ENCODE measurements at regions not wholly inside any gene's neighbourhood (a gene's known extent, or its start where the extent isn't known, plus 50 kb on each side); places are given as distances from the start of the nearest gene placed in this dataset.

DNA sequence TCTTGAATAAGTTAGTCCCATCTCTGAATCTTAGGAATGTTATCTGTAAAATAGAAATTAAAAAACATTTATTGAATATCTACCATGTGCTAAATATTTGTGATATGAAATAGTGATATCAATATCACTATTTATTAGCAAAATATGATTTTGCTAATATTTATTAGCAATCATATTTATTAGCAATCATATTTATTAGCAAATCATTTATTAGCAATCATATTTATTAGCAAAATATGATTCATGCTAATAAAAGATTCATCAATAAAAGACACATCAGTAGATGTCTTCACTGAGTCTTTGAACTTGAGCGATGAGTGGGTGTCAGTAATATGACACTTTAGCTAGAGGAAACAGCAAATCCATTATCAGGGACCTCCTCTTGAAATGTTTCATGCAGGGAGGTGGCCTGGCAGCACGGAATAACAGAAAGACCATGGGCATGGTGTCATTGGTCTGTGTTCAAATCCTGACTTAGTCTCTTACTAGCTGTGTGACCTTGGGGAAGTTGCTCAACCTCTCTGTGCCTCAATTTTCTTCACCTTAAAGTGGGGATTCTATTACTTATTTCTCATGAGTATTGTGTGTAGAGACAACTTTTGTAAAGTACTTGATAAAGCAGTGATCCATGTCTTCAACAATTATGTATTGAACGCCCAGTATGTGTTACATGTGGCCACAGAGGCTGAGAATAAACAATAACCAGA lies 456.2 kb upstream of the MEX3C start:
- ATAC-seq = no peak
- BruUV-seq (replicated peaks) = no TSS peak
- intact Hi-C loops (cut with micrococcal nuclease) = no loop called here

GRCh38 chr18:51654488-51655326 lies 457.2 kb upstream of the MEX3C start:
- no peaks in the 10 kb centered on the region for H3K9me2 ChIP-seq (replicated peaks; ENCODE audit: low read length)
- BruUV-seq (replicated peaks) = no TSS peak
- H3K9me3 ChIP-seq (ENCODE audit: low read length) = no peaks in the 10 kb centered on the region
- no peak overlapping the region for H3K27ac ChIP-seq (ENCODE audit: low read length)
- no peaks in the 10 kb centered on the region for H4K20me1 ChIP-seq (ENCODE audit: low read length)
- H2AFZ ChIP-seq (ENCODE audit: low read length) = no peak overlapping the region
- no peak for DNase-seq
- H3K27me3 ChIP-seq (ENCODE audit: low read length) = no peaks in the 10 kb centered on the region
- H3K4me3 ChIP-seq (ENCODE audit: low read length) = no peak overlapping the region
- ChIA-PET CTCF (no interaction called here), POLR2A (ENCODE audit: unreplicated experiment) (no interaction called here)
- H3F3A ChIP-seq (ENCODE audit: low read length, unreplicated experiment) = no peaks in the 10 kb centered on the region
- intact Hi-C loops (cut with micrococcal nuclease) = no loop called here
- H3K36me3 ChIP-seq (ENCODE audit: low read depth, low read length) = no peaks in the 10 kb centered on the region
- H3K4me1 ChIP-seq (ENCODE audit: insufficient read depth, low read length) = no peaks in the 10 kb centered on the region
- ATAC-seq = no peak
- H3K79me2 ChIP-seq (ENCODE audit: low read length) = no peaks in the 10 kb centered on the region
- no peak for TF ChIP-seq EZH2 (IDR thresholded peaks at IDR 0.05; ENCODE audit: low read length, unreplicated experiment)
- no peak overlapping the region for H3K9ac ChIP-seq (ENCODE audit: low read length)
- H3K4me2 ChIP-seq (ENCODE audit: low read length) = no peak overlapping the region

More for the DNA sequence above, 456.2 kb upstream of the MEX3C start:
- Histone ChIP-seq H3K9me3 (ENCODE audit: low read length) (no peaks in the 10 kb centered on the region), H2AFZ (ENCODE audit: low read length) (no peak overlapping the region), H3K27ac (ENCODE audit: low read length) (no peak overlapping the region), H4K20me1 (ENCODE audit: low read length) (no peaks in the 10 kb centered on the region), H3K9me2 (replicated peaks; ENCODE audit: low read length) (no peaks in the 10 kb centered on the region), H3K9ac (ENCODE audit: low read length) (no peak overlapping the region), H3F3A (ENCODE audit: low read length, unreplicated experiment) (no peaks in the 10 kb centered on the region), H3K4me2 (ENCODE audit: low read length) (no peak overlapping the region), H3K4me3 (ENCODE audit: low read length) (no peak overlapping the region), H3K4me1 (ENCODE audit: insufficient read depth, low read length) (no peaks in the 10 kb centered on the region), H3K36me3 (ENCODE audit: low read depth, low read length) (no peaks in the 10 kb centered on the region), H3K79me2 (ENCODE audit: low read length) (no peaks in the 10 kb centered on the region), H3K27me3 (ENCODE audit: low read length) (no peaks in the 10 kb centered on the region)
- DNase-seq = no peak
- POLR2A ChIA-PET (ENCODE audit: unreplicated experiment) = no interaction called here
- TF ChIP-seq EZH2 (IDR thresholded peaks at IDR 0.05; ENCODE audit: low read length, unreplicated experiment) (no peak), EZH2phosphoT487 (IDR thresholded peaks at IDR 0.05; ENCODE audit: borderline replicate concordance, low read length) (no peak)
- TF ChIP-seq, protein P1, sequence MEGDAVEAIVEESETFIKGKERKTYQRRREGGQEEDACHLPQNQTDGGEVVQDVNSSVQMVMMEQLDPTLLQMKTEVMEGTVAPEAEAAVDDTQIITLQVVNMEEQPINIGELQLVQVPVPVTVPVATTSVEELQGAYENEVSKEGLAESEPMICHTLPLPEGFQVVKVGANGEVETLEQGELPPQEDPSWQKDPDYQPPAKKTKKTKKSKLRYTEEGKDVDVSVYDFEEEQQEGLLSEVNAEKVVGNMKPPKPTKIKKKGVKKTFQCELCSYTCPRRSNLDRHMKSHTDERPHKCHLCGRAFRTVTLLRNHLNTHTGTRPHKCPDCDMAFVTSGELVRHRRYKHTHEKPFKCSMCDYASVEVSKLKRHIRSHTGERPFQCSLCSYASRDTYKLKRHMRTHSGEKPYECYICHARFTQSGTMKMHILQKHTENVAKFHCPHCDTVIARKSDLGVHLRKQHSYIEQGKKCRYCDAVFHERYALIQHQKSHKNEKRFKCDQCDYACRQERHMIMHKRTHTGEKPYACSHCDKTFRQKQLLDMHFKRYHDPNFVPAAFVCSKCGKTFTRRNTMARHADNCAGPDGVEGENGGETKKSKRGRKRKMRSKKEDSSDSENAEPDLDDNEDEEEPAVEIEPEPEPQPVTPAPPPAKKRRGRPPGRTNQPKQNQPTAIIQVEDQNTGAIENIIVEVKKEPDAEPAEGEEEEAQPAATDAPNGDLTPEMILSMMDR (conservative IDR thresholded peaks at IDR 0.05; ENCODE audit: low read depth, low read length) = no peak
- CTCF ChIA-PET = no interaction called here

GRCh38 chr18:51655327-51655698 lies 457.8 kb upstream of the MEX3C start:
- Histone ChIP-seq H3K79me2 (ENCODE audit: low read length) (no peaks in the 10 kb centered on the region), H4K20me1 (ENCODE audit: low read length) (no peaks in the 10 kb centered on the region), H3K9ac (ENCODE audit: low read length) (no peak overlapping the region), H3K27ac (ENCODE audit: low read length) (no peak overlapping the region), H3K27me3 (ENCODE audit: low read length) (no peaks in the 10 kb centered on the region), H3K4me3 (ENCODE audit: low read length) (no peak overlapping the region), H3K4me2 (ENCODE audit: low read length) (no peak overlapping the region), H3K9me3 (ENCODE audit: low read length) (no peaks in the 10 kb centered on the region), H3K9me2 (replicated peaks; ENCODE audit: low read length) (no peaks in the 10 kb centered on the region), H3K36me3 (ENCODE audit: low read depth, low read length) (no peaks in the 10 kb centered on the region), H2AFZ (ENCODE audit: low read length) (no peak overlapping the region), H3K4me1 (ENCODE audit: insufficient read depth, low read length) (no peaks in the 10 kb centered on the region), H3F3A (ENCODE audit: low read length, unreplicated experiment) (no peaks in the 10 kb centered on the region)
- DNase-seq (no peak), ATAC-seq (no peak)
- ChIA-PET CTCF (no interaction called here), POLR2A (ENCODE audit: unreplicated experiment) (no interaction called here)
- TF ChIP-seq, protein P1 (conservative IDR thresholded peaks at IDR 0.05; ENCODE audit: low read depth, low read length) = no peak
- no peak for TF ChIP-seq EZH2phosphoT487 (IDR thresholded peaks at IDR 0.05; ENCODE audit: borderline replicate concordance, low read length)
- TF ChIP-seq EZH2 (IDR thresholded peaks at IDR 0.05; ENCODE audit: low read length, unreplicated experiment) = no peak
- no TSS peak for BruUV-seq (replicated peaks)
- intact Hi-C loops (cut with micrococcal nuclease) = no loop called here
